Activated CD4-positive, alpha-beta memory T cell treated with anti-CD3 and anti-CD28 coated beads, Interleukin-2, amount 10 ng/mL, durations not matched to agents 7 days and 5 days (primary cell): ENCODE measurements at regions not wholly inside any gene's neighbourhood (a gene's known extent, or its start where the extent isn't known, plus 50 kb on each side); places are given as distances from the start of the nearest gene placed in this dataset.

Experiments used
- CTCF ChIA-PET: fragments of 350-600 bp; sonication (Branson Sonifier 250); formaldehyde crosslinking; loops from one replicate; lab custom pipeline; 2021; ENCODE audit warnings: antibody characterized with exemption, inconsistent platforms; lab: Charles Lee
- POLR2A ChIA-PET: fragments of 350-600 bp; sonication (Branson Sonifier 250); formaldehyde crosslinking; loops from one replicate; lab custom pipeline; 2021; ENCODE audit warnings: antibody characterized with exemption; lab: Charles Lee
- DNase-seq: peaks from one replicate; pipeline ENCODE4 v3.0.0-alpha.2; 2020
- H3K27ac Mint-ChIP-seq: one replicate; pipeline ENCODE4 v1.8.0; 2021; ENCODE audit warnings: mild to moderate bottlenecking, mixed read lengths
- H3K27me3 Mint-ChIP-seq: one replicate; pipeline ENCODE4 v1.8.0; 2021; ENCODE audit warnings: mixed read lengths
- H3K36me3 Mint-ChIP-seq: one replicate; pipeline ENCODE4 v1.8.0; 2021; ENCODE audit warnings: low read depth, mixed read lengths
- H3K4me1 Mint-ChIP-seq: one replicate; pipeline ENCODE4 v1.8.0; 2021; ENCODE audit warnings: mixed read lengths
- H3K4me3 Mint-ChIP-seq: one replicate; pipeline ENCODE4 v1.8.0; 2021; ENCODE audit warnings: mild to moderate bottlenecking, mixed read lengths
- H3K9me3 Mint-ChIP-seq: one replicate; pipeline ENCODE4 v1.8.0; 2021; ENCODE audit warnings: mixed read lengths

GRCh38 chr12:61757831-61758505 lies 502.2 kb upstream of the USP15 start:
- no peak for DNase-seq
- no peaks in the 10 kb centered on the region for H3K9me3 Mint-ChIP-seq
- no peaks in the 10 kb centered on the region for H3K4me1 Mint-ChIP-seq
- POLR2A ChIA-PET = no interaction called here
- H3K4me3 Mint-ChIP-seq = no peak overlapping the region
- no peaks in the 10 kb centered on the region for H3K27me3 Mint-ChIP-seq
- H3K27ac Mint-ChIP-seq = no peak overlapping the region
- CTCF ChIA-PET = no interaction called here
- no peaks in the 10 kb centered on the region for H3K36me3 Mint-ChIP-seq

- H3K4me1 Mint-ChIP-seq = no peaks in the 10 kb centered on the region
- no peak overlapping the region for H3K4me3 Mint-ChIP-seq
- no peaks in the 10 kb centered on the region for H3K36me3 Mint-ChIP-seq
- H3K9me3 Mint-ChIP-seq = no peaks in the 10 kb centered on the region
- ChIA-PET POLR2A (no interaction called here), CTCF (no interaction called here)
- no peak overlapping the region for H3K27ac Mint-ChIP-seq
- DNase-seq = no peak
- no peaks in the 10 kb centered on the region for H3K27me3 Mint-ChIP-seq
Measured at GRCh38 chr12:61758661-61759060, 501.5 kb upstream of the USP15 start.

- ChIA-PET CTCF (no interaction called here), POLR2A (no interaction called here)
- no peaks in the 10 kb centered on the region for H3K4me1 Mint-ChIP-seq
- no peak overlapping the region for H3K4me3 Mint-ChIP-seq
- no peaks in the 10 kb centered on the region for H3K36me3 Mint-ChIP-seq
- no peaks in the 10 kb centered on the region for H3K27me3 Mint-ChIP-seq
- no peak overlapping the region for H3K27ac Mint-ChIP-seq
- peaks cover 2% of the 10 kb centered on the region for H3K9me3 Mint-ChIP-seq
- DNase-seq = no peak
Measured at GRCh38 chr12:61765926-61766325, 494.3 kb upstream of the USP15 start.

- ChIA-PET POLR2A (no interaction called here), CTCF (no interaction called here)
- Mint-ChIP-seq H3K4me3 (no peak overlapping the region), H3K27ac (no peak overlapping the region), H3K4me1 (no peaks in the 10 kb centered on the region), H3K9me3 (peaks cover 2% of the 10 kb centered on the region), H3K36me3 (no peaks in the 10 kb centered on the region), H3K27me3 (no peaks in the 10 kb centered on the region)
- DNase-seq = no peak
Measured at GRCh38 chr12:61780435-61780834, 479.8 kb upstream of the USP15 start.

GRCh38 chr12:61781021-61781581 lies 479.1 kb upstream of the USP15 start:
- no peak for DNase-seq
- no peaks in the 10 kb centered on the region for H3K4me1 Mint-ChIP-seq
- H3K27me3 Mint-ChIP-seq = no peaks in the 10 kb centered on the region
- H3K36me3 Mint-ChIP-seq = no peaks in the 10 kb centered on the region
- no peaks in the 10 kb centered on the region for H3K9me3 Mint-ChIP-seq
- H3K27ac Mint-ChIP-seq = no peak overlapping the region
- POLR2A ChIA-PET = no interaction called here
- CTCF ChIA-PET = no interaction called here
- H3K4me3 Mint-ChIP-seq = no peak overlapping the region

GRCh38 chr12:61796846-61797245 lies 463.4 kb upstream of the USP15 start:
- H3K36me3 Mint-ChIP-seq = no peaks in the 10 kb centered on the region
- ChIA-PET POLR2A (no interaction called here), CTCF (no interaction called here)
- H3K4me1 Mint-ChIP-seq = no peaks in the 10 kb centered on the region
- no peak for DNase-seq
- H3K27ac Mint-ChIP-seq = no peak overlapping the region
- no peak overlapping the region for H3K4me3 Mint-ChIP-seq
- H3K9me3 Mint-ChIP-seq = no peaks in the 10 kb centered on the region
- H3K27me3 Mint-ChIP-seq = no peaks in the 10 kb centered on the region

GRCh38 chr12:61797266-61797665 lies 462.9 kb upstream of the USP15 start:
- DNase-seq = no peak
- Mint-ChIP-seq H3K27me3 (no peaks in the 10 kb centered on the region), H3K27ac (no peak overlapping the region), H3K36me3 (no peaks in the 10 kb centered on the region), H3K9me3 (no peaks in the 10 kb centered on the region), H3K4me3 (no peak overlapping the region), H3K4me1 (no peaks in the 10 kb centered on the region)
- ChIA-PET CTCF (no interaction called here), POLR2A (no interaction called here)

GRCh38 chr12:61798778-61799177 lies 461.4 kb upstream of the USP15 start:
- DNase-seq = no peak
- no peaks in the 10 kb centered on the region for H3K27me3 Mint-ChIP-seq
- POLR2A ChIA-PET = no interaction called here
- no peak overlapping the region for H3K27ac Mint-ChIP-seq
- H3K4me1 Mint-ChIP-seq = no peaks in the 10 kb centered on the region
- H3K36me3 Mint-ChIP-seq = no peaks in the 10 kb centered on the region
- H3K9me3 Mint-ChIP-seq = no peaks in the 10 kb centered on the region
- CTCF ChIA-PET = no interaction called here
- H3K4me3 Mint-ChIP-seq = no peak overlapping the region

GRCh38 chr12:61804301-61804700 lies 455.9 kb upstream of the USP15 start:
- Mint-ChIP-seq H3K27me3 (no peaks in the 10 kb centered on the region), H3K4me1 (no peaks in the 10 kb centered on the region), H3K4me3 (no peak overlapping the region), H3K36me3 (no peaks in the 10 kb centered on the region), H3K9me3 (no peaks in the 10 kb centered on the region), H3K27ac (no peak overlapping the region)
- ChIA-PET CTCF (no interaction called here), POLR2A (no interaction called here)
- DNase-seq = no peak

- ChIA-PET POLR2A (no interaction called here), CTCF (no interaction called here)
- Mint-ChIP-seq H3K9me3 (no peaks in the 10 kb centered on the region), H3K27ac (no peak overlapping the region), H3K36me3 (no peaks in the 10 kb centered on the region), H3K4me1 (no peaks in the 10 kb centered on the region), H3K27me3 (no peaks in the 10 kb centered on the region), H3K4me3 (no peak overlapping the region)
- no peak for DNase-seq
Measured at GRCh38 chr12:61808856-61809255, 451.3 kb upstream of the USP15 start.

- Mint-ChIP-seq H3K27me3 (no peaks in the 10 kb centered on the region), H3K4me3 (no peak overlapping the region), H3K9me3 (no peaks in the 10 kb centered on the region), H3K36me3 (no peaks in the 10 kb centered on the region), H3K27ac (no peak overlapping the region), H3K4me1 (no peaks in the 10 kb centered on the region)
- CTCF ChIA-PET = no interaction called here
- POLR2A ChIA-PET = no interaction called here
- no peak for DNase-seq
Measured at GRCh38 chr12:61810486-61810885, 449.7 kb upstream of the USP15 start.

- ChIA-PET POLR2A (no interaction called here), CTCF (no interaction called here)
- Mint-ChIP-seq H3K9me3 (no peaks in the 10 kb centered on the region), H3K4me3 (no peak overlapping the region), H3K36me3 (no peaks in the 10 kb centered on the region), H3K27ac (no peak overlapping the region), H3K27me3 (no peaks in the 10 kb centered on the region), H3K4me1 (no peaks in the 10 kb centered on the region)
- no peak for DNase-seq
Measured at GRCh38 chr12:61821381-61821780, 438.8 kb upstream of the USP15 start.

- no peak for DNase-seq
- CTCF ChIA-PET = no interaction called here
- no peaks in the 10 kb centered on the region for H3K27me3 Mint-ChIP-seq
- no peaks in the 10 kb centered on the region for H3K4me1 Mint-ChIP-seq
- POLR2A ChIA-PET = no interaction called here
- H3K9me3 Mint-ChIP-seq = no peaks in the 10 kb centered on the region
- H3K27ac Mint-ChIP-seq = no peak overlapping the region
- no peak overlapping the region for H3K4me3 Mint-ChIP-seq
- no peaks in the 10 kb centered on the region for H3K36me3 Mint-ChIP-seq
Measured at GRCh38 chr12:61823102-61823501, 437.1 kb upstream of the USP15 start.

- no peak overlapping the region for H3K4me3 Mint-ChIP-seq
- H3K9me3 Mint-ChIP-seq = no peaks in the 10 kb centered on the region
- no peaks in the 10 kb centered on the region for H3K4me1 Mint-ChIP-seq
- H3K36me3 Mint-ChIP-seq = no peaks in the 10 kb centered on the region
- H3K27me3 Mint-ChIP-seq = no peaks in the 10 kb centered on the region
- ChIA-PET CTCF (no interaction called here), POLR2A (no interaction called here)
- DNase-seq = no peak
- no peak overlapping the region for H3K27ac Mint-ChIP-seq
Measured at GRCh38 chr12:61846765-61847164, 413.4 kb upstream of the USP15 start.
